ENCODE measurements at regions not wholly inside any gene's neighbourhood (a gene's known extent, or its start where the extent isn't known, plus 50 kb on each side); places are given as distances from the start of the nearest gene placed in this dataset.
"Not testable (repeated sequence)": the region's sequence is repeated elsewhere in the genome, so short reads cannot be mapped to it uniquely, and the experiment has no call there.

DNA sequence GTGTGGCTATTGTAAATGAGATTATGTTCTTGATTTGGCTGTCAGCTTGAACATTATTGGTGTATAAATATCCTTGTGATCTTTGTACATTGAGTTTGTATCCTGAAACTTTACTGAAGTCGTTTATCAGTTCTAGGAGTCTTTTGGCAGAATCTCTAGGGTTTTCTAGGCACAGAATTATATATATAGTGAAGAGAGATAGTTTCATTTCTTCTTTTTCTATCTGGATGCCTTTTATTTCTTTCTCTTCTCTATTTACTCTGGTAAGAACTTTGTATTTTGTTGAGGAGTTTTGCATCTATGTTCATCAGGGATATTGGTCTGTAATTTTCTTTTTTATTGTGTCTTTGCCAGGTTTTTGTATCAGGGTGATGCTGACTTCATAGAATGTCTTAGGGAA is 589.2 kb upstream of the MAN1A1 start:
- Histone ChIP-seq H3K9me3 (ENCODE audit: low read length) (no peaks in the 10 kb centered on the region), H2AFZ (ENCODE audit: low read length) (no peak overlapping the region), H3K27ac (ENCODE audit: low read depth, low read length, poor library complexity, severe bottlenecking) (no peak overlapping the region), H3K79me2 (ENCODE audit: insufficient read depth, low read depth, low read length) (no peaks in the 10 kb centered on the region), H3K4me1 (ENCODE audit: insufficient read depth, low read length, poor library complexity, severe bottlenecking) (no peaks in the 10 kb centered on the region), H3K9me2 (ENCODE audit: insufficient read depth, low read length) (no peaks in the 10 kb centered on the region), H4K20me1 (ENCODE audit: insufficient read depth, low read length) (no peaks in the 10 kb centered on the region), H3K4me2 (ENCODE audit: low read length) (no peak overlapping the region), H3K36me3 (ENCODE audit: insufficient read depth, low read length) (no peaks in the 10 kb centered on the region), H3K4me3 (ENCODE audit: low read depth, low read length, poor library complexity, severe bottlenecking) (no peak overlapping the region)
- intact Hi-C loops (cut with micrococcal nuclease; ENCODE audit: unreplicated experiment), result no loop called here
- TF ChIP-seq, protein P1, sequence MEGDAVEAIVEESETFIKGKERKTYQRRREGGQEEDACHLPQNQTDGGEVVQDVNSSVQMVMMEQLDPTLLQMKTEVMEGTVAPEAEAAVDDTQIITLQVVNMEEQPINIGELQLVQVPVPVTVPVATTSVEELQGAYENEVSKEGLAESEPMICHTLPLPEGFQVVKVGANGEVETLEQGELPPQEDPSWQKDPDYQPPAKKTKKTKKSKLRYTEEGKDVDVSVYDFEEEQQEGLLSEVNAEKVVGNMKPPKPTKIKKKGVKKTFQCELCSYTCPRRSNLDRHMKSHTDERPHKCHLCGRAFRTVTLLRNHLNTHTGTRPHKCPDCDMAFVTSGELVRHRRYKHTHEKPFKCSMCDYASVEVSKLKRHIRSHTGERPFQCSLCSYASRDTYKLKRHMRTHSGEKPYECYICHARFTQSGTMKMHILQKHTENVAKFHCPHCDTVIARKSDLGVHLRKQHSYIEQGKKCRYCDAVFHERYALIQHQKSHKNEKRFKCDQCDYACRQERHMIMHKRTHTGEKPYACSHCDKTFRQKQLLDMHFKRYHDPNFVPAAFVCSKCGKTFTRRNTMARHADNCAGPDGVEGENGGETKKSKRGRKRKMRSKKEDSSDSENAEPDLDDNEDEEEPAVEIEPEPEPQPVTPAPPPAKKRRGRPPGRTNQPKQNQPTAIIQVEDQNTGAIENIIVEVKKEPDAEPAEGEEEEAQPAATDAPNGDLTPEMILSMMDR (conservative IDR thresholded peaks at IDR 0.05; ENCODE audit: low read length), result no peak
- no peak for TF ChIP-seq EZH2phosphoT487 (IDR thresholded peaks at IDR 0.05; ENCODE audit: borderline replicate concordance, low read depth, low read length)
- DNase-seq (ENCODE audit: low spot score), result no peak
- no TSS peak for BruUV-seq (replicated peaks)
- POLR2A ChIA-PET, result interaction anchor here (0.6 kb wide), 1 partner anchor 1150 kb away, joined by 3 read pairs; no protein-coding TSS in a partner anchor
- CTCF ChIA-PET (ENCODE audit: unreplicated experiment), result no interaction called here

DNA sequence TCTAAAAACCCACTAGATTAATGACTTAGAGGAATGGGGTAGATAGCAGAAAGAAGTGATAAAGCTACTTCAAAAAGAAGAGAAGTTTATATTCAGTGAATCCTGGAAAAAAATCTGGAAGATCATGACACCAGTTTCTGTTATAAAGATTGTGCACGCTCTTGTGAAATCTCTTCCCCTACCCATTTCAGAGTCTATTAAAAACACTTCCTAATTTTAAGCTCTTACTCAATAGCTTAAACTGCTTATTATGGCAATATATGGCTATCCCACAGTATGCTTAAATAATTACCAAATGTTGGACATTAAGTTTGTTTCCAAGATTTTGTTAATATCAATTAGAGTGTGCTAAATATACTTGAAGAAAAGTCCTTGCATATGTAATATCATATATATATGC is 585.3 kb upstream of the MAN1A1 start:
- BruUV-seq (replicated peaks), result no TSS peak
- no peak overlapping the region for H2AFZ ChIP-seq (ENCODE audit: low read length)
- intact Hi-C loops (cut with micrococcal nuclease; ENCODE audit: unreplicated experiment), result no loop called here
- no peaks in the 10 kb centered on the region for H3K9me3 ChIP-seq (ENCODE audit: low read length)
- no peak overlapping the region for H3K4me3 ChIP-seq (ENCODE audit: low read depth, low read length, poor library complexity, severe bottlenecking)
- ChIA-PET POLR2A (interaction anchor here (0.6 to 1.1 kb wide), 3 partner anchors 96 to 773 kb away, joined by 3 read pairs; no protein-coding TSS in a partner anchor), CTCF (ENCODE audit: unreplicated experiment) (no interaction called here)
- no peaks in the 10 kb centered on the region for H3K79me2 ChIP-seq (ENCODE audit: insufficient read depth, low read depth, low read length)
- TF ChIP-seq EZH2phosphoT487 (IDR thresholded peaks at IDR 0.05; ENCODE audit: borderline replicate concordance, low read depth, low read length), result no peak
- TF ChIP-seq, protein P1 (conservative IDR thresholded peaks at IDR 0.05; ENCODE audit: low read length), result no peak
- H4K20me1 ChIP-seq (ENCODE audit: insufficient read depth, low read length), result no peaks in the 10 kb centered on the region
- no peaks in the 10 kb centered on the region for H3K9me2 ChIP-seq (ENCODE audit: insufficient read depth, low read length)
- DNase-seq (ENCODE audit: low spot score), result no peak
- no peak overlapping the region for H3K27ac ChIP-seq (ENCODE audit: low read depth, low read length, poor library complexity, severe bottlenecking)
- no peak overlapping the region for H3K4me2 ChIP-seq (ENCODE audit: low read length)
- no peaks in the 10 kb centered on the region for H3K4me1 ChIP-seq (ENCODE audit: insufficient read depth, low read length, poor library complexity, severe bottlenecking)
- H3K36me3 ChIP-seq (ENCODE audit: insufficient read depth, low read length), result no peaks in the 10 kb centered on the region

DNA sequence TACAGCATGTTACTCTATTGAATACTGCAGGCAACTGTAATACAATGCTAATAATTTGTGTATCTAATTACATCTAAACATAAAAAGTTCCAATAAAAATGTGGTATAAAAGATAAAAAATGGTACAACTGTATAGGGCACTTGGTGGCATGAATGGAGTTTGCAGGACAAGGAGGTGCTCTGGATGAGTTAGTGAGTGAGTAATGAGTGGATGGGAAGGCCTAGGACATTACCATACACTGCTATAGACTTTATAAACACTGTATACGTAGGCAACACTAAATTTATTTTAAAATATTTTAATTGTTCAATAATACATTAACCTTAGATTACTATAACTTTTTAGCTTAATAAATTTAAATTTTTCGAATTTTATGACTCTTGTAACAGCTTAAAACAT is 579.6 kb upstream of the MAN1A1 start:
- DNase-seq (ENCODE audit: low spot score), result no peak

DNA sequence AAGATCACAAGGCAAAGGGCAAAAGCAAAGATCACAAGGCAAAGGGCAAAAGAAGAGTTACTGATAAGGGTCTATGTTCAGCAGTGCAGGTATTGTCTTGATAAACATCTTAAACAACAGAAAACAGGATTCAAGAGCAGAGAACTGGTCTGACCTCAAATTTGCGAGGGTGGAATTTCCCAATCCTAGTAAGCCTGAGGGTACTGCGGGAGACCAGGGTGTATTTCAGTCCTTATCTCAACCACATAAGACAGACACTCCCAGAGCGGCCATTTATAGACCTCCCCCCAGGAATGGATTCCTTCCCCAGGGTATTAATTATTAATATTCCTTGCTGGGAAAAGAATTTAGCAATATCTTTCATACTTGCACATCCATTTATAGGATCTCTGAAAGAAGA is 575.3 kb upstream of the MAN1A1 start:
- H2AFZ ChIP-seq (ENCODE audit: low read length); H3K36me3 ChIP-seq (ENCODE audit: insufficient read depth, low read length); POLR2A ChIA-PET; H3K4me3 ChIP-seq (ENCODE audit: low read depth, low read length, poor library complexity, severe bottlenecking); H3K27ac ChIP-seq (ENCODE audit: low read depth, low read length, poor library complexity, severe bottlenecking); H3K4me2 ChIP-seq (ENCODE audit: low read length); CTCF ChIA-PET (ENCODE audit: unreplicated experiment); H4K20me1 ChIP-seq (ENCODE audit: insufficient read depth, low read length); intact Hi-C loops (cut with micrococcal nuclease; ENCODE audit: unreplicated experiment); DNase-seq (ENCODE audit: low spot score); H3K4me1 ChIP-seq (ENCODE audit: insufficient read depth, low read length, poor library complexity, severe bottlenecking); BruUV-seq (replicated peaks); H3K9me2 ChIP-seq (ENCODE audit: insufficient read depth, low read length); H3K79me2 ChIP-seq (ENCODE audit: insufficient read depth, low read depth, low read length): not testable (repeated sequence)
- H3K9me3 ChIP-seq (ENCODE audit: low read length), result peaks cover 17% of the 10 kb centered on the region; the same call in 1 of the 2 replicates

More for the DNA sequence above, 579.6 kb upstream of the MAN1A1 start:
- no peak overlapping the region for H3K4me3 ChIP-seq (ENCODE audit: low read depth, low read length, poor library complexity, severe bottlenecking)
- H4K20me1 ChIP-seq (ENCODE audit: insufficient read depth, low read length), result no peaks in the 10 kb centered on the region
- no peaks in the 10 kb centered on the region for H3K79me2 ChIP-seq (ENCODE audit: insufficient read depth, low read depth, low read length)
- TF ChIP-seq, protein P1 (conservative IDR thresholded peaks at IDR 0.05; ENCODE audit: low read length), result no peak
- TF ChIP-seq EZH2phosphoT487 (IDR thresholded peaks at IDR 0.05; ENCODE audit: borderline replicate concordance, low read depth, low read length), result no peak
- H3K9me2 ChIP-seq (ENCODE audit: insufficient read depth, low read length), result no peaks in the 10 kb centered on the region
- BruUV-seq (replicated peaks), result no TSS peak
- ChIA-PET CTCF (ENCODE audit: unreplicated experiment) (no interaction called here), POLR2A (no interaction called here)
- no peak overlapping the region for H3K27ac ChIP-seq (ENCODE audit: low read depth, low read length, poor library complexity, severe bottlenecking)
- H3K36me3 ChIP-seq (ENCODE audit: insufficient read depth, low read length), result no peaks in the 10 kb centered on the region
- no peaks in the 10 kb centered on the region for H3K9me3 ChIP-seq (ENCODE audit: low read length)
- H3K4me1 ChIP-seq (ENCODE audit: insufficient read depth, low read length, poor library complexity, severe bottlenecking), result no peaks in the 10 kb centered on the region
- intact Hi-C loops (cut with micrococcal nuclease; ENCODE audit: unreplicated experiment), result no loop called here
- H2AFZ ChIP-seq (ENCODE audit: low read length), result no peak overlapping the region
- H3K4me2 ChIP-seq (ENCODE audit: low read length), result no peak overlapping the region
